Spleen (tissue), 7 donors: ENCODE measurements at regions not wholly inside any gene's neighbourhood (a gene's known extent, or its start where the extent isn't known, plus 50 kb on each side); places are given as distances from the start of the nearest gene placed in this dataset.

Source experiments
- CTCF ChIP-seq, 11 experiments: fragments of 200-600 bp in 7 of 11; fragments of 450-650 bp in 4 of 11; sonication (generic) in 4 of 11; IDR thresholded peaks in 8 of 11; conservative IDR thresholded peaks in 3 of 11; 1 replicate in 7 of 11; 2 replicates in 4 of 11; pipeline versions ENCODE4 v1.4.0 to v1.8.0; 2016 to 2021; ENCODE audit warnings: antibody characterized with exemption in 11 of 11, inconsistent platforms in 4 of 11, mild to moderate bottlenecking in 1 of 11
- POLR2A ChIP-seq, 3 donors: fragments of 450-650 bp; IDR thresholded peaks; one replicate each; pipeline ENCODE4 v1.5.1; 2017; ENCODE audit warnings: antibody characterized with exemption in 3 of 3, mild to moderate bottlenecking in 1 of 3
- donor health status: DM: no; HTN: no; CAD: no; lungs with moderate emphysema.
- donor health status: DM: no; HTN: no; CAD: no.
- donor health status: DM: no; HTN: no; CAD: no.

- no peak for TF ChIP-seq CTCF (IDR thresholded peaks at IDR 0.05 in 8 of 11, conservative IDR thresholded peaks at IDR 0.05 in 3 of 11)
- no peak for TF ChIP-seq POLR2A (IDR thresholded peaks at IDR 0.05)
These were observed 220.2 kb downstream of the ARHGAP12 start for GRCh38 chr10:31708474-31708873.
